ENCODE measurements at regions not wholly inside any gene's neighbourhood (a gene's known extent, or its start where the extent isn't known, plus 50 kb on each side); places are given as distances from the start of the nearest gene placed in this dataset.

DNA sequence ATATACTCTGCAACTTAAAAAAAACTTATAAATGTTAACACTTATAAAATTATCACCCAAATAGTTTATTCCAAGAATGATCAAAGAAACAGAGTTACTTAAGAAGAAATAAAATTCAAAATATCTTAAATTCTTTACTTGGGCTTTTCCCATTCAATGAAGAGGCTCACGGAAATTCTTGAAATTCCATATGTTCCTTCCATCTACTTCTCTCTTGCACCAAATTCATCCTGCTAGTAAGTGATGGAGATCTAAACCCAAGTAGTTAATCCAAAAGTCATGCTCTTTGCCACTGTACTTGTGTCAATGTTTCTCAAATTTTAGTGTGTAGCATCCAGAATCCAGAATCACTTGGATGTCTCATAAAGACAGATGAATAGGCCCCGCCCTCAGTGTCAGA is 465.9 kb downstream of the TXNL1 start:
- H4K20me1 ChIP-seq (ENCODE audit: control insufficient read depth, insufficient read depth, low read depth, low read length) = no peaks in the 10 kb centered on the region
- no peak for TF ChIP-seq EZH2phosphoT487 (IDR thresholded peaks at IDR 0.05; ENCODE audit: borderline replicate concordance, low read length)
- TF ChIP-seq, protein P1, sequence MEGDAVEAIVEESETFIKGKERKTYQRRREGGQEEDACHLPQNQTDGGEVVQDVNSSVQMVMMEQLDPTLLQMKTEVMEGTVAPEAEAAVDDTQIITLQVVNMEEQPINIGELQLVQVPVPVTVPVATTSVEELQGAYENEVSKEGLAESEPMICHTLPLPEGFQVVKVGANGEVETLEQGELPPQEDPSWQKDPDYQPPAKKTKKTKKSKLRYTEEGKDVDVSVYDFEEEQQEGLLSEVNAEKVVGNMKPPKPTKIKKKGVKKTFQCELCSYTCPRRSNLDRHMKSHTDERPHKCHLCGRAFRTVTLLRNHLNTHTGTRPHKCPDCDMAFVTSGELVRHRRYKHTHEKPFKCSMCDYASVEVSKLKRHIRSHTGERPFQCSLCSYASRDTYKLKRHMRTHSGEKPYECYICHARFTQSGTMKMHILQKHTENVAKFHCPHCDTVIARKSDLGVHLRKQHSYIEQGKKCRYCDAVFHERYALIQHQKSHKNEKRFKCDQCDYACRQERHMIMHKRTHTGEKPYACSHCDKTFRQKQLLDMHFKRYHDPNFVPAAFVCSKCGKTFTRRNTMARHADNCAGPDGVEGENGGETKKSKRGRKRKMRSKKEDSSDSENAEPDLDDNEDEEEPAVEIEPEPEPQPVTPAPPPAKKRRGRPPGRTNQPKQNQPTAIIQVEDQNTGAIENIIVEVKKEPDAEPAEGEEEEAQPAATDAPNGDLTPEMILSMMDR (IDR thresholded peaks at IDR 0.05; ENCODE audit: low read depth, low read length, poor library complexity, severe bottlenecking) = no peak
- no peaks in the 10 kb centered on the region for H3K27me3 ChIP-seq (ENCODE audit: control insufficient read depth, low read length)
- H3K36me3 ChIP-seq (ENCODE audit: control insufficient read depth, low read length) = no peaks in the 10 kb centered on the region
- no peaks in the 10 kb centered on the region for H3K79me2 ChIP-seq (ENCODE audit: control insufficient read depth, low read length)
- H3K9me3 ChIP-seq (ENCODE audit: control insufficient read depth, insufficient read depth, low read length) = no peaks in the 10 kb centered on the region
- no peak overlapping the region for H3K27ac ChIP-seq (ENCODE audit: low read depth, low read length)
- H3K4me2 ChIP-seq (ENCODE audit: low read length) = no peak overlapping the region
- no peaks in the 10 kb centered on the region for H3K9me2 ChIP-seq (replicated peaks; ENCODE audit: control insufficient read depth, low read length)
- no peaks in the 10 kb centered on the region for H3F3A ChIP-seq (ENCODE audit: control insufficient read depth, insufficient read depth)
- H3K4me3 ChIP-seq (ENCODE audit: low read length) = no peak overlapping the region
- no peaks in the 10 kb centered on the region for H3K4me1 ChIP-seq (ENCODE audit: control insufficient read depth, low read length)

DNA sequence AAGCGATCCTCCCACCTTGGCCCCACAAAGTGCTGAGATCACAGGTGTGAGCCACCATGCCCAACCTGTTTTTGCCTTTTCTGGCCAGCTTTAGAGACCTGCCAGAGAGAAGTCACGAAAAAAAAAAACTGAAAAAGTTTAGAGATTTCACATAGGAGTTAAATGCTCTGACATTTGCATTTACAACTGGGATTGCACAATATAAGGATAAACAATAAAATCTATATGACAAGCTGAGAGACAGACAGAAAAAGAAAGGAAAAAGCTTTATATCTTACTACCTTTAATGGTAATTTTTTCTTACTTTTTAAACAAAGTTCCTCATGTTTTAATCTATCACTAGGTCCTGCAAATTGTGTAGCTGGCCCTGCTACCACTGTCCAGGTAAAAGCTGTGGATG is 466.5 kb downstream of the TXNL1 start:
- no peaks in the 10 kb centered on the region for H3K27me3 ChIP-seq (ENCODE audit: control insufficient read depth, low read length)
- no peak for TF ChIP-seq EZH2phosphoT487 (IDR thresholded peaks at IDR 0.05; ENCODE audit: borderline replicate concordance, low read length)
- TF ChIP-seq, protein P1 (IDR thresholded peaks at IDR 0.05; ENCODE audit: low read depth, low read length, poor library complexity, severe bottlenecking) = no peak

DNA sequence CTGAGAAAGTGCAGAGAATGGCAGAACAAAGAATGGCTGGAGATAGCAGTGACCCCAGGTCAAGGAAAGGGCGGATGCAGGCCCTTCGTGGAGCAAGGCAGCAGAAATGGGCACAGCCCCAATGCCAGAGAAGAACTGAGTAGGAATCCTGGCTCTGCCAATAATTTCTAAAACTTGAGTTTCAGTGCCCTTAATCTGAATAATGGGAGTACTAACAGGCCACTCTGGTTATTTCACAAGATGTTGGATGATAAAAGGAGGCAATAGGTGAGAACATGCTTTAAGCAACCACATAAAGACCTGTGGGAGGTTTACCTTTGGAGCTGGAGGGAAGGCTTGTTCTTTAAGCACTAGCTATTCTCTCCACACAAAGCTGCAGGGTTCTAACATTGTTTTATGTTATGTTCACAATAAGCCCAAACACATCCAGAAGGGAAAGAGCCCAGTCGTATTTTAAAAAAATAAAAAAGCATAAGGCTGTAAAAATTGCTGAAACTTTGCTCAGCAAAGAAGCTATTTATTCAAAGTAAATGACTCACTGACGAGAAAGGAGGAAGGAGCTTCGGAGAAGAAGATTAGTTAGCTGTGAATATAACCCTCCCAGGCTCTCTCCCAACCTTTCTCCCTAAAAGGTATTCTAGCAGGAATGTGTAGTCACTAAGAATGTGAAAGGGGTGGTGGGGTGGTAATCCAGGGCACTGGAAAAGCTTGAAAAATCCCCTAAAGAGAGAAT is 470.2 kb downstream of the TXNL1 start:
- no peaks in the 10 kb centered on the region for H3K9me2 ChIP-seq (replicated peaks; ENCODE audit: control insufficient read depth, low read length)
- H3K4me3 ChIP-seq (ENCODE audit: low read length) = no peak overlapping the region
- no peaks in the 10 kb centered on the region for H3K4me1 ChIP-seq (ENCODE audit: control insufficient read depth, low read length)
- no peaks in the 10 kb centered on the region for H3K36me3 ChIP-seq (ENCODE audit: control insufficient read depth, low read length)
- no peaks in the 10 kb centered on the region for H3K9me3 ChIP-seq (ENCODE audit: control insufficient read depth, insufficient read depth, low read length)
- TF ChIP-seq, protein P1 (IDR thresholded peaks at IDR 0.05; ENCODE audit: low read depth, low read length, poor library complexity, severe bottlenecking) = no peak
- TF ChIP-seq EZH2phosphoT487 (IDR thresholded peaks at IDR 0.05; ENCODE audit: borderline replicate concordance, low read length) = no peak
- no peak overlapping the region for H3K27ac ChIP-seq (ENCODE audit: low read depth, low read length)
- no peak overlapping the region for H3K4me2 ChIP-seq (ENCODE audit: low read length)
- H3F3A ChIP-seq (ENCODE audit: control insufficient read depth, insufficient read depth) = no peaks in the 10 kb centered on the region
- H4K20me1 ChIP-seq (ENCODE audit: control insufficient read depth, insufficient read depth, low read depth, low read length) = no peaks in the 10 kb centered on the region
- H3K79me2 ChIP-seq (ENCODE audit: control insufficient read depth, low read length) = no peaks in the 10 kb centered on the region
- no peaks in the 10 kb centered on the region for H3K27me3 ChIP-seq (ENCODE audit: control insufficient read depth, low read length)

More for the DNA sequence above, 466.5 kb downstream of the TXNL1 start:
- no peaks in the 10 kb centered on the region for H3K9me3 ChIP-seq (ENCODE audit: control insufficient read depth, insufficient read depth, low read length)
- H3K4me2 ChIP-seq (ENCODE audit: low read length) = no peak overlapping the region
- H3F3A ChIP-seq (ENCODE audit: control insufficient read depth, insufficient read depth) = no peaks in the 10 kb centered on the region
- H3K36me3 ChIP-seq (ENCODE audit: control insufficient read depth, low read length) = no peaks in the 10 kb centered on the region
- no peaks in the 10 kb centered on the region for H3K79me2 ChIP-seq (ENCODE audit: control insufficient read depth, low read length)
- H3K4me3 ChIP-seq (ENCODE audit: low read length) = no peak overlapping the region
- H3K4me1 ChIP-seq (ENCODE audit: control insufficient read depth, low read length) = no peaks in the 10 kb centered on the region
- no peaks in the 10 kb centered on the region for H3K9me2 ChIP-seq (replicated peaks; ENCODE audit: control insufficient read depth, low read length)
- H4K20me1 ChIP-seq (ENCODE audit: control insufficient read depth, insufficient read depth, low read depth, low read length) = no peaks in the 10 kb centered on the region
- H3K27ac ChIP-seq (ENCODE audit: low read depth, low read length) = no peak overlapping the region
